GM18511 (cell line): ENCODE measurements at regions not wholly inside any gene's neighbourhood (a gene's known extent, or its start where the extent isn't known, plus 50 kb on each side); places are given as distances from the start of the nearest gene placed in this dataset.
"Not testable (repeated sequence)": the region's sequence is repeated elsewhere in the genome, so short reads cannot be mapped to it uniquely, and the experiment has no call there.

Experiments
- ATAC-seq: cut with Tn5 transposase; IDR thresholded peaks from one replicate; pipeline ENCODE4 v1.9.1; 2021; ENCODE audit warnings: mild to moderate bottlenecking, moderate library complexity; ENCODE audit not compliant: unreplicated experiment

- no peak for ATAC-seq
Observed at GRCh38 chr6:80531681-80532619, 425.5 kb downstream of the BCKDHB start.

GRCh38 chr6:80530103-80530502, 423.6 kb downstream of the BCKDHB start:
- no peak for ATAC-seq

GRCh38 chr6:80528115-80528514, 421.6 kb downstream of the BCKDHB start:
- no peak for ATAC-seq

- ATAC-seq: no peak
Observed at GRCh38 chr6:80527552-80528052, 421.1 kb downstream of the BCKDHB start.

GRCh38 chr6:80523531-80523997, 417.1 kb downstream of the BCKDHB start:
- ATAC-seq: no peak

GRCh38 chr6:80523010-80523409, 416.5 kb downstream of the BCKDHB start:
- ATAC-seq: no peak

GRCh38 chr6:80522576-80522975, 416.1 kb downstream of the BCKDHB start:
- no peak for ATAC-seq

- no peak for ATAC-seq
Observed at GRCh38 chr6:80519811-80520594, 413.5 kb downstream of the BCKDHB start.

- no peak for ATAC-seq
Observed at GRCh38 chr6:80517525-80517924, 411.1 kb downstream of the BCKDHB start.

- ATAC-seq: not testable (repeated sequence)
Observed at GRCh38 chr6:80510521-80510920, 404.1 kb downstream of the BCKDHB start.

- no peak for ATAC-seq
Observed at GRCh38 chr6:80508885-80509630, 402.6 kb downstream of the BCKDHB start.

- ATAC-seq: no peak
Observed at GRCh38 chr6:80504882-80505281, 398.4 kb downstream of the BCKDHB start.

- ATAC-seq: no peak
Observed at GRCh38 chr6:80503660-80504059, 397.2 kb downstream of the BCKDHB start.

- no peak for ATAC-seq
Observed at GRCh38 chr6:80502871-80503270, 396.4 kb downstream of the BCKDHB start.

- no peak for ATAC-seq
Observed at GRCh38 chr6:80501636-80502035, 395.2 kb downstream of the BCKDHB start.

- not testable (repeated sequence) for ATAC-seq
Observed at GRCh38 chr6:80497696-80498486, 391.4 kb downstream of the BCKDHB start.

- ATAC-seq: peak; percentile 90
Observed at GRCh38 chr6:80489911-80490635, 383.6 kb downstream of the BCKDHB start.

GRCh38 chr6:80488190-80488589, 381.7 kb downstream of the BCKDHB start:
- peak; percentile 66 for ATAC-seq

- not testable (repeated sequence) for ATAC-seq
Observed at GRCh38 chr6:80485494-80485893, 379.0 kb downstream of the BCKDHB start.
